Kasumi-1 (cell line): ENCODE measurements at regions not wholly inside any gene's neighbourhood (a gene's known extent, or its start where the extent isn't known, plus 50 kb on each side); places are given as distances from the start of the nearest gene placed in this dataset.

Experiments
- DNase-seq, 2 experiments: peaks; one replicate each; lab custom pipeline; 2025; lab: John Stamatoyannopoulos, UW

DNA sequence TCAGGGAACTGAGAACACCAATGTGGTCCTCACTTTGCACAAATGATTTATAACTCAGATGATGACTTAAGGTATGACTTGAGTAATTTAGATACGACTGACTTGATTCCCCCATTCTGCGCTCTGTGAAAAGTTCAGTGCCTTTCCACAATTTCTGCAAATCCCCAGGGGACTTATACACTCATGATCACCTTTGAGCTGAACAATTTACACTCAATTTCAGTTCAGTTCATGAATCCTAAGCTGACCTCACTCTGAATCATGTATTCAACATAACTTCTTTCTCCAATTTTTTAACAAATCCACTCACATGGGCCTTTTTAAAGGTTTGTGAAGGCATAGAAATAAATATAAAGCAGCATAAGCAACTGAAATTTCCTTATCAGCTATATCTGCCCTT lies 274.2 kb downstream of the FAM76B start:
- DNase-seq: no peak

DNA sequence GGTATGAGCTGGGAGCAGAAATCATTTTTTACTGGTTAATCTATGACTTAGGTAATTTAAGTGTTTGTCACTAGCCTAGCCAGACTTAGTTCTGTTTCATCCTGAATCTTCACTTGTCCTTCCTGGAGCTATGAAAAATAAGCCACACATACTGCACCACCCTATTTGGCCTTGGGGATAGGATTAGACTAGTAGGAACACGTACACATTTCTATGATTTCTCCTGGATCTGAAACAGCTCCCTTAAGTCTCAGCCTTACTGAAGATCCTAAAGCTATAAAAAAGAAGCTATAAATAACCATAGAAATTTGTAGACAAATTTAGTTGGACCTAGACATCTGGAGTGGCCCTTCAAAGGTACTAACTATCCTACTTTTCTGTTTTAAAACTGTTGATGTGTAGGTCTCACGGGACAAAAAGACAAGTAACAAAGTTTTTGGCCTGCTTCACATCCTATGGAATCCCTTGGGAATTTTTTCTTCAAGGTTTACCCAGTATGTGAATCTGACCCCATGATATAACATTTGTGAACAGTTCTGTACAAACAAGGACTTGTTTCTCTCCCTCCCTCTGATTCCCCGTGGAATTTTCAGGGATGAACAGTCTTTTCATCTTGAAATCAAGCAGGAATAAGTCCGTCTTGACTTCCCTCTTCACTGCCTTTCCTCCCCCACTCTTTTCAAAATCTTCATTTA lies 275.0 kb downstream of the FAM76B start:
- no peak for DNase-seq

GRCh38 chr11:95512682-95513081 lies 276.9 kb downstream of the FAM76B start:
- DNase-seq: no peak

GRCh38 chr11:95512177-95512576 lies 277.4 kb downstream of the FAM76B start:
- no peak for DNase-seq

- no peak for DNase-seq
Observed at GRCh38 chr11:95508219-95508890, 277.4 kb upstream of the SESN3 start.

- DNase-seq: no peak
Observed at GRCh38 chr11:95507794-95508193, 276.8 kb upstream of the SESN3 start.

DNA sequence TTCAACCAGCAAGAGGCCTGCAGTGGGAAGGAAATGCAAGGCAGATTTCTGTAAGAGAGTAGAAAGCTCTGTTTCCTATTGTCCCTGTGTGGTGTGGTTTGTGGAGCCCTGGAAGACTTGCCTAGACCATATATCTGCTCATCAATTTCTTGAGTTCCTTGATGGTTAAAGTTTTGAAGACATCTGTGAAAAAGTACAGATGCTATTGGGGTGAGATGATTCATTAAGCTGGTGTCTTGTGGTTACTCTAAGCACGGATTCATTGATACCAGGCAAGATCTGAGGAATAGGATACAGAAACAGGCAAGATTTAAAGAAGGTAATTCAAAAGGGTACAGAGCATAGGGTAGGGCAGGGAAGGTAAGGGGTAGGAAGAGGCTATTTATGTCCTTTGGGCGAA lies 275.8 kb upstream of the SESN3 start:
- DNase-seq: no peak

GRCh38 chr11:95505927-95506426 lies 275.0 kb upstream of the SESN3 start:
- no peak for DNase-seq

DNA sequence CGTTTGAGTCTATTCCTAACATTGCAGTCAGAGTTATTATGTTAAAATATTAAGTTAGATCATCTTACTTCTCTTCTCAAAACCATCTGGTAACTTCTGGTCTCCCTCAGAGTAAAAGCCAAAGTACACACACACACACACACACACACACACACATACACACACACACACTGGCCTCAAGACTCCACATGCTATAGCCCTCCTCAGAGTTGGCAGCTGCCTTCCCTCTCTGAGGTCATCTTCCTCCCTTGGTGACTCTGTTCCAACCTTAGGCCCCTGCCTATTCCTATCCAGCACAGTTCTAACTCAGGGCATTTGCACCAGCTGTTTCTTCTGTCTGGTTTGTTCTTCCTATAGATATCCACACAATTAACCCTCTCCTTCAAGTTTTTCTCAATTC lies 272.0 kb upstream of the SESN3 start:
- no peak for DNase-seq

DNA sequence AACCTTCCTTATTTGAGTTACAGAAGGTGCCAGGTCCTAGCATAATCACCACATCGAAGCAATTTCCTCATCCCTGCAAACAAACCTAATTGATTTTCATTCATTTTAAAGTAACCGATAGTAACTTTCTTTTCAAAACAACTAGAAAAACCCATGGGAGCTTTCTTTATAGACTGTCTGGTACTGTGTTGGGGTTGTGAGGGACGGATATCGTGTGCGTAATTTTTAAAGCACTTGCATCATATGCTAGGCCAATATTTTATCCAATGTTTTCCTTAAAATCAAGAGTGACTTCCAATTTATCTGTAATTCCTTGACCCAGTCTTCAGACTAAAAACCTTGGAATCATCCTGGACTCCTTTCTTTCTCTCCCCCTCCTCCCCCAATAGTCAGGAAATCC lies 271.5 kb upstream of the SESN3 start:
- no peak for DNase-seq

- DNase-seq: no peak
Observed at GRCh38 chr11:95501761-95502266, 270.8 kb upstream of the SESN3 start.

GRCh38 chr11:95500466-95500865 lies 269.5 kb upstream of the SESN3 start:
- DNase-seq: no peak

GRCh38 chr11:95499516-95500135 lies 268.6 kb upstream of the SESN3 start:
- DNase-seq: no peak

- DNase-seq: no peak
Observed at GRCh38 chr11:95498722-95499425, 267.9 kb upstream of the SESN3 start.

- no peak for DNase-seq
Observed at GRCh38 chr11:95496901-95497300, 265.9 kb upstream of the SESN3 start.

DNA sequence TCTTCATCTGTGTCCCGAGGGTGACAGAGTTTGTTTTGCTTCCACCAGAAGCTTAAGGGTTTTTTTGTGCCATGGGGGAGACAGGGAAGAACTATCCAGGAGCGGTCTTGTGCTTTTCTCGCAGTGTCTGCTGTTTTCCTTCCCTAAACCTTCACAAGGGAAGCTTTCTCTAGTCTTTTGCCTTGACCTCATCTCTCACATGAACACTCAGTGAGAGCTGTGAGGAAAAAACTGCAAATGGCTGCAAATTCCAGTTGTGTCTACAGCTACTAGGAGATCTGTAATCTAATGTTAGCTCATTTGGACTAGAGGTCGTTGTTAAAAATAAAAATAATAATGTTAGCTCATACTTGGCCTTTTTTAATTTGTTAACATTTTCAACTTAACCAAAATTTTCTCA lies 264.7 kb upstream of the SESN3 start:
- DNase-seq: no peak

GRCh38 chr11:95494856-95495255 lies 263.9 kb upstream of the SESN3 start:
- no peak for DNase-seq

GRCh38 chr11:95494167-95494566 lies 263.2 kb upstream of the SESN3 start:
- DNase-seq: no peak

GRCh38 chr11:95490625-95491024 lies 259.6 kb upstream of the SESN3 start:
- no peak for DNase-seq

DNA sequence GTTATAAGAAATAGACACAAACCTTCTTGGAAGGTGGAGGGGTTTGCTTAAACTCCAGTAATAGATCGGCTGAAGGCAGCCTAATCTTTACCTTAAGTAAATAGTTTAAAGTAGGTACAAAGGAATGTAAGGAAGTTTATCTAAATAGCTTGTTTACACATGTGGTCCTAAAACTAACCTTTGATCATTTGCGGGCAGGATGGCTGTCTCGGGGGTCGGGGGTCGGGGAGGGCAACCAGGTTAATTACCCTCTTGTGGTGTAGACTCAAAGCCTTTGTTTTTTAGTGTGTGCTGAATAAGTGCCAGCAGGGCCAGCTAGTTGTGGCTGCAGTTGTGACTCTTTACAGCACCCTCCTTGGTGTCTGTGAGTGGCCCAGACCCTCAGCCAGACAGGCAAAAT lies 256.9 kb upstream of the SESN3 start:
- DNase-seq: no peak

DNA sequence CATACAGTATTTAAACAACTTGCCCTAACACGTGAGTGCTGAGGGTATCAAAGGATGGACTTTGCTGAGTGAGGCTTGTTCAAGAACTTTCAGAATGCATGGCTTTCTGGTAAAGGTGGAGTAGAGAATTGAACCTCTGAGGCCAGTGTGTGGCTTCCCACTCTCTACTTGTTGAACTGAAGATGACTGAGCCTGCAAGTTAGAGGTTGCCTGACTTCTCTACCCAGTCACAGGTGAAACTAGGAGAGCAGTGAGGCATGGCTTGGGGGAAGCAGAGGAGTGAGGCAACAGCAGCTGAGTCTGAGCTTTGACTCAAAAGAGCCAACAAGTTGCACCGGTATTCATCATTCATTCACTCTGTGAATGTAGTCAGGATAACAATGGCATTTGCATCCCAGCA lies 256.4 kb upstream of the SESN3 start:
- DNase-seq: no peak

- no peak for DNase-seq
Observed at GRCh38 chr11:95486979-95487378, 256.0 kb upstream of the SESN3 start.
